Lung (tissue), 11 donors: ENCODE measurements at regions not wholly inside any gene's neighbourhood (a gene's known extent, or its start where the extent isn't known, plus 50 kb on each side); places are given as distances from the start of the nearest gene placed in this dataset.

Source experiments
- ATAC-seq: fragments of 200-7000 bp; cut with Tn5 transposase; one replicate; pipeline ENCODE4 v1.9.1; 2020; ENCODE audit warnings: moderate number of reproducible peaks; ENCODE audit not compliant: insufficient read depth, low FRiP score
- DNase-seq, 3 donors: peaks; one replicate each; pipeline ENCODE4 v3.0.0-alpha.2; 2013 to 2017
- H3K27ac ChIP-seq, 2 donors: one replicate each; pipeline ENCODE4 v1.5.1; 2013; ENCODE audit warnings: mild to moderate bottlenecking in 2 of 2, moderate library complexity in 2 of 2, control low read depth in 1 of 2, inconsistent platforms in 1 of 2, low read depth in 1 of 2, low read length in 1 of 2
- H3K27me3 ChIP-seq, 3 donors: one replicate each; pipeline ENCODE4 v1.5.1; 2013; ENCODE audit warnings: low read length in 2 of 3; ENCODE audit not compliant: control insufficient read depth in 3 of 3, insufficient read depth in 3 of 3
- H3K36me3 ChIP-seq, 4 donors: one replicate each; pipeline ENCODE4 v1.5.1; 2013; ENCODE audit warnings: low read length in 4 of 4, mild to moderate bottlenecking in 1 of 4, moderate library complexity in 1 of 4; ENCODE audit not compliant: control insufficient read depth in 4 of 4, insufficient read depth in 4 of 4
- H3K4me1 ChIP-seq, 5 donors: one replicate each; pipeline ENCODE4 v1.5.1; 2013; ENCODE audit warnings: low read length in 5 of 5, mild to moderate bottlenecking in 2 of 5, moderate library complexity in 1 of 5; ENCODE audit not compliant: control insufficient read depth in 5 of 5, insufficient read depth in 5 of 5
- H3K4me3 ChIP-seq: one replicate; pipeline ENCODE4 v1.5.1; 2013; ENCODE audit warnings: mild to moderate bottlenecking, control low read depth, moderate library complexity
- H3K9ac ChIP-seq, 2 donors: one replicate each; pipeline ENCODE4 v1.5.1; 2013; ENCODE audit warnings: low read length in 2 of 2, control low read depth in 1 of 2; ENCODE audit not compliant: insufficient read depth in 1 of 2
- H3K9me3 ChIP-seq, 4 donors: one replicate each; pipeline ENCODE4 v1.5.1; 2013; ENCODE audit warnings: low read length in 3 of 4, mild to moderate bottlenecking in 1 of 4, moderate library complexity in 1 of 4; ENCODE audit not compliant: control insufficient read depth in 4 of 4, insufficient read depth in 3 of 4
- CTCF ChIP-seq: IDR thresholded peaks from 2 replicates; pipeline ENCODE4 v1.5.1; 2012; ENCODE audit warnings: mild to moderate bottlenecking; ENCODE audit errors: control extremely low read depth, extremely low read depth
- WGBS, 2 donors: extraction: QIAGEN DNeasy Blood & Tissue Kit; methylation state at CpG; one replicate each; pipeline ENCODE4 v1.1.7; 2013; 5-methylcytosine and 5-hydroxymethylcytosine counted together
- donor health status: control.
- donor health status: control.
- donor health status: Bipolar disorder and iron deficiency.
- donor health status: healthy.
- donor health status: DM: yes; HTN: yes; CAD: no.

- Histone ChIP-seq H3K27ac (no peak overlapping the region), H3K27me3 (no peaks in the 10 kb centered on the region), H3K4me1 (peaks cover 0 to 6% (median 2%) of the 10 kb centered on the region in 5 donors), H3K9me3 (peaks cover 0 to 2% (median 0%) of the 10 kb centered on the region in 4 donors), H3K4me3 (no peak overlapping the region), H3K36me3 (no peaks in the 10 kb centered on the region), H3K9ac (no peak overlapping the region)
- WGBS, 2 donors, result 90 to 97% methylated on average over 7 of the region's 7 CpGs
- TF ChIP-seq CTCF, result no peak
- ATAC-seq (no peak), DNase-seq (no peak)
Measured at GRCh38 chr17:77728871-77729270, 229.6 kb upstream of the TNRC6C start.

- TF ChIP-seq CTCF, result no peak
- H3K36me3 ChIP-seq, result no peaks in the 10 kb centered on the region
- peaks cover 0 to 2% (median 0%) of the 10 kb centered on the region in 4 donors for H3K9me3 ChIP-seq
- H3K4me1 ChIP-seq, result peaks cover 0 to 13% (median 9%) of the 10 kb centered on the region in 5 donors
- ATAC-seq, result no peak
- no peak overlapping the region for H3K27ac ChIP-seq
- no peaks in the 10 kb centered on the region for H3K27me3 ChIP-seq
- H3K4me3 ChIP-seq, result no peak overlapping the region
- DNase-seq, result no peak
- 90 to 95% methylated on average over 4 of the region's 4 CpGs for WGBS, 2 donors
- no peak overlapping the region for H3K9ac ChIP-seq
Measured at GRCh38 chr17:77729587-77729986, 228.9 kb upstream of the TNRC6C start.

GRCh38 chr17:77730376-77730775, 228.1 kb upstream of the TNRC6C start:
- TF ChIP-seq CTCF, result no peak
- DNase-seq, result no peak
- Histone ChIP-seq H3K27ac (no peak overlapping the region), H3K9ac (no peak overlapping the region), H3K4me3 (no peak overlapping the region), H3K4me1 (peaks cover 0 to 21% (median 17%) of the 10 kb centered on the region in 5 donors), H3K27me3 (no peaks in the 10 kb centered on the region), H3K36me3 (no peaks in the 10 kb centered on the region), H3K9me3 (peaks cover 0 to 2% (median 0%) of the 10 kb centered on the region in 4 donors)
- no peak for ATAC-seq
